HG03521 (cell line): ENCODE measurements at regions not wholly inside any gene's neighbourhood (a gene's known extent, or its start where the extent isn't known, plus 50 kb on each side); places are given as distances from the start of the nearest gene placed in this dataset.

Source experiments
- ATAC-seq: cut with Tn5 transposase; IDR thresholded peaks from one replicate; pipeline ENCODE4 v1.9.1; 2021; ENCODE audit warnings: mild to moderate bottlenecking, moderate library complexity; ENCODE audit not compliant: unreplicated experiment

- no peak for ATAC-seq
Measured at GRCh38 chr3:8451696-8452095, 49.9 kb upstream of the LMCD1 start.
